HepG2 (cell line): ENCODE measurements at regions not wholly inside any gene's neighbourhood (a gene's known extent, or its start where the extent isn't known, plus 50 kb on each side); places are given as distances from the start of the nearest gene placed in this dataset.

Source experiments
- BCL6 ChIP-seq: IDR thresholded peaks from 2 replicates; pipeline ENCODE4 v1.6.1; 2016; ENCODE audit warnings: missing genetic modification reagents, missing compliant biosample characterization
- CREB1 ChIP-seq, 2 experiments: fragments of 450-650 bp in 1 of 2; IDR thresholded peaks; 2 replicates each; pipeline ENCODE4 v1.6.1; 2016 to 2017; ENCODE audit warnings: control low read depth in 1 of 2, mild to moderate bottlenecking in 1 of 2, missing compliant biosample characterization in 1 of 2, missing genetic modification characterization in 1 of 2
- HNF4A ChIP-seq: sonication (generic); formaldehyde crosslinking; IDR thresholded peaks from 2 replicates; pipeline ENCODE4 v1.4.0; 2020; ENCODE audit warnings: missing genetic modification reagents
- KDM1A ChIP-seq: IDR thresholded peaks from 2 replicates; pipeline ENCODE4 v1.6.1; 2016; ENCODE audit warnings: missing compliant biosample characterization
- U2AF2 ChIP-seq: fragments of 200-400 bp; formaldehyde crosslinking; IDR thresholded peaks from 2 replicates; pipeline ENCODE4 v1.6.1; 2017; ENCODE audit warnings: low read depth, mild to moderate bottlenecking, low read length
- ZNF138 ChIP-seq: sonication (generic); formaldehyde crosslinking; IDR thresholded peaks from 2 replicates; pipeline ENCODE4 v1.5.0; 2020; ENCODE audit warnings: mild to moderate bottlenecking, low read depth, missing genetic modification reagents
- ZNF20 ChIP-seq: sonication (generic); formaldehyde crosslinking; IDR thresholded peaks from 2 replicates; pipeline ENCODE4 v1.4.0; 2020; ENCODE audit warnings: mild to moderate bottlenecking, moderate library complexity, missing genetic modification reagents
- ZNF264 ChIP-seq: sonication (generic); formaldehyde crosslinking; IDR thresholded peaks from 2 replicates; pipeline ENCODE4 v1.4.0; 2020; ENCODE audit warnings: missing genetic modification reagents
- ZNF570 ChIP-seq: sonication (generic); formaldehyde crosslinking; IDR thresholded peaks from 2 replicates; pipeline ENCODE4 v1.4.0; 2020; ENCODE audit warnings: mild to moderate bottlenecking, missing genetic modification reagents, borderline replicate concordance
- TF ChIP-seq, protein P1 (sequence below): IDR thresholded peaks from 2 replicates; pipeline ENCODE4 v1.6.1; 2016; ENCODE audit warnings: mild to moderate bottlenecking, missing biosample characterization, missing genetic modification reagents
- TF ChIP-seq, protein P2 (sequence below): sonication (generic); formaldehyde crosslinking; IDR thresholded peaks from 2 replicates; pipeline ENCODE4 v1.5.0; 2020; ENCODE audit warnings: mild to moderate bottlenecking, missing genetic modification reagents, moderate library complexity

DNA sequence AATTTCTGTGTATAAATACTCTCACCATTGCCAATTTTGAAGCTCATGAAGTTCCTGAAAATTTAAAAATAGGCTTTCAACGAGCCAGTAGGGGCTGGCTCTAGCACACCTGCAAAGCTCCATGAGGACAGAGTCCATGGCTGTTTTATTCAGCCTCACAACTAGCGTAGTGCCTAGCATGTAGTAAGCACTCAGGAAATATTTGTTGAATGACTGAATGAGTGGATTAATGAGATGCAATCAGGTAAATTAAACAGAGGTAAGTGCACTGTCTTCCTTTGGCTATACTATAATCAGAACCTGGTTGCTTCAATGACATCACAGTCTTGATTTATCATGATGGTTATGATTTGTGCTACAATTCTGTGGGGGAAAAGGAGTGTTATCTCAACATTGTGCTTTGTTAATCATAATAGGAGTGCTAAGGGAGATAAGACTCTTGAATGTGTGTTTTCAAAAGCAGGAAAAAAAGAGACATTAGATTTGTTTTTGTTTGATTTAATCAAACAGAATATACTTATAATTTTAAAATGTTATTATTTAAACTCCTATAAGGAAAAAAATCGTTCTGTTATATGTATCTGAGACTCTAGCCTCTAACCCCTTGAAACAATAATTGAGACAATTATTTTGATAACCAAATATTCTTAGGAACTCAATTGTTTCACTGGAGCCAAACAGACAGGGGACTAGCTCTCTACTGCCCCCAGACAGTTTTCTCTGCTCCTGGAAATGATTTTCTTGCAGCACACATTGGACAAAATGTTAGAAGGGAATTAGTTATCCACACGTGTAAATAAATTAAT, 171.7 kb upstream of the ATP11B start:
- TF ChIP-seq BCL6 (CRISPR knock-in tag) = no peak
- no peak for TF ChIP-seq U2AF2
- TF ChIP-seq CREB1 (IDR thresholded peaks at IDR 0.05) = no peak
- no peak for TF ChIP-seq CREB1 (CRISPR knock-in tag; IDR thresholded peaks at IDR 0.05)
- TF ChIP-seq ZNF138 (CRISPR knock-in tag) = no peak
- no peak for TF ChIP-seq ZNF570 (CRISPR knock-in tag)
- no peak for TF ChIP-seq ZNF264 (CRISPR knock-in tag)
- no peak for TF ChIP-seq ZNF20 (CRISPR knock-in tag)
- TF ChIP-seq KDM1A = no peak
- TF ChIP-seq, protein P1, sequence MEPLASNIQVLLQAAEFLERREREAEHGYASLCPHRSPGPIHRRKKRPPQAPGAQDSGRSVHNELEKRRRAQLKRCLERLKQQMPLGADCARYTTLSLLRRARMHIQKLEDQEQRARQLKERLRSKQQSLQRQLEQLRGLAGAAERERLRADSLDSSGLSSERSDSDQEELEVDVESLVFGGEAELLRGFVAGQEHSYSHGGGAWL (CRISPR knock-in tag) = no peak
- TF ChIP-seq, protein P2, sequence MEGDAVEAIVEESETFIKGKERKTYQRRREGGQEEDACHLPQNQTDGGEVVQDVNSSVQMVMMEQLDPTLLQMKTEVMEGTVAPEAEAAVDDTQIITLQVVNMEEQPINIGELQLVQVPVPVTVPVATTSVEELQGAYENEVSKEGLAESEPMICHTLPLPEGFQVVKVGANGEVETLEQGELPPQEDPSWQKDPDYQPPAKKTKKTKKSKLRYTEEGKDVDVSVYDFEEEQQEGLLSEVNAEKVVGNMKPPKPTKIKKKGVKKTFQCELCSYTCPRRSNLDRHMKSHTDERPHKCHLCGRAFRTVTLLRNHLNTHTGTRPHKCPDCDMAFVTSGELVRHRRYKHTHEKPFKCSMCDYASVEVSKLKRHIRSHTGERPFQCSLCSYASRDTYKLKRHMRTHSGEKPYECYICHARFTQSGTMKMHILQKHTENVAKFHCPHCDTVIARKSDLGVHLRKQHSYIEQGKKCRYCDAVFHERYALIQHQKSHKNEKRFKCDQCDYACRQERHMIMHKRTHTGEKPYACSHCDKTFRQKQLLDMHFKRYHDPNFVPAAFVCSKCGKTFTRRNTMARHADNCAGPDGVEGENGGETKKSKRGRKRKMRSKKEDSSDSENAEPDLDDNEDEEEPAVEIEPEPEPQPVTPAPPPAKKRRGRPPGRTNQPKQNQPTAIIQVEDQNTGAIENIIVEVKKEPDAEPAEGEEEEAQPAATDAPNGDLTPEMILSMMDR (CRISPR knock-in tag) = no peak
- no peak for TF ChIP-seq HNF4A (CRISPR knock-in tag)
